ENCODE measurements at regions not wholly inside any gene's neighbourhood (a gene's known extent, or its start where the extent isn't known, plus 50 kb on each side); places are given as distances from the start of the nearest gene placed in this dataset.
A peak's percentile ranks its signal among the peaks of the same experiment; 100 is the strongest.

- TF ChIP-seq CTCF (IDR thresholded peaks at IDR 0.05): no peak
- ATAC-seq: peak; percentile 92
- H3K4me3 ChIP-seq: no peak overlapping the region
- intact Hi-C loops (cut with DNase I): no loop called here
- H3K4me1 ChIP-seq: no peaks in the 10 kb centered on the region
- H3K27ac ChIP-seq: no peak overlapping the region
- no peaks in the 10 kb centered on the region for H3K27me3 ChIP-seq
- H3K36me3 ChIP-seq: no peaks in the 10 kb centered on the region
- DNase-seq: peak in 2 of 4 donors; percentile 7 to 43
- no peaks in the 10 kb centered on the region for H3K9me3 ChIP-seq
Observed at GRCh38 chr6:97947841-97948240, 664.8 kb upstream of the MMS22L start.

GRCh38 chr6:97958134-97958533 lies 675.1 kb upstream of the MMS22L start:
- peak; percentile 29 for ATAC-seq

GRCh38 chr6:97963193-97963592 lies 680.2 kb upstream of the MMS22L start:
- no peak for ATAC-seq
- no peak for DNase-seq
- TF ChIP-seq CTCF (IDR thresholded peaks at IDR 0.05): no peak
- H3K36me3 ChIP-seq: no peaks in the 10 kb centered on the region
- intact Hi-C loops (cut with DNase I): no loop called here
- H3K27me3 ChIP-seq: no peaks in the 10 kb centered on the region
- H3K4me3 ChIP-seq: no peak overlapping the region
- H3K4me1 ChIP-seq: no peaks in the 10 kb centered on the region
- no peak overlapping the region for H3K27ac ChIP-seq
- H3K9me3 ChIP-seq: no peaks in the 10 kb centered on the region

More at GRCh38 chr6:97958134-97958533, 675.1 kb upstream of the MMS22L start:
- Histone ChIP-seq H3K4me3 (no peak overlapping the region), H3K9me3 (no peaks in the 10 kb centered on the region), H3K4me1 (no peaks in the 10 kb centered on the region), H3K36me3 (no peaks in the 10 kb centered on the region), H3K27me3 (no peaks in the 10 kb centered on the region), H3K27ac (no peak overlapping the region)
- intact Hi-C loops (cut with DNase I): no loop called here
- no peak for TF ChIP-seq CTCF (IDR thresholded peaks at IDR 0.05)
- DNase-seq: peak in 1 of 4 donors; percentile 65

GRCh38 chr6:97969065-97969464 lies 686.0 kb upstream of the MMS22L start:
- Histone ChIP-seq H3K4me1 (no peaks in the 10 kb centered on the region), H3K4me3 (no peak overlapping the region), H3K27me3 (no peaks in the 10 kb centered on the region), H3K36me3 (no peaks in the 10 kb centered on the region), H3K9me3 (no peaks in the 10 kb centered on the region), H3K27ac (no peak overlapping the region)
- ATAC-seq (no peak), DNase-seq (no peak)
- no peak for TF ChIP-seq CTCF (IDR thresholded peaks at IDR 0.05)
- intact Hi-C loops (cut with DNase I): no loop called here

- ATAC-seq: no peak
- no peaks in the 10 kb centered on the region for H3K36me3 ChIP-seq
- TF ChIP-seq CTCF (IDR thresholded peaks at IDR 0.05): no peak
- H3K4me3 ChIP-seq: no peak overlapping the region
- intact Hi-C loops (cut with DNase I): no loop called here
- H3K4me1 ChIP-seq: no peaks in the 10 kb centered on the region
- no peak overlapping the region for H3K27ac ChIP-seq
- no peaks in the 10 kb centered on the region for H3K9me3 ChIP-seq
- DNase-seq: no peak
- H3K27me3 ChIP-seq: no peaks in the 10 kb centered on the region
Observed at GRCh38 chr6:97977084-97977483, 694.1 kb upstream of the MMS22L start.

Data from left lung (tissue), 4 donors.